Globus pallidus (tissue), 1 donor: ENCODE measurements at regions not wholly inside any gene's neighbourhood (a gene's known extent, or its start where the extent isn't known, plus 50 kb on each side); places are given as distances from the start of the nearest gene placed in this dataset.
"Not testable (repeated sequence)": the region's sequence is repeated elsewhere in the genome, so short reads cannot be mapped to it uniquely, and the experiment has no call there.

Source experiments
- DNase-seq: peaks from one replicate; pipeline ENCODE4 v3.0.0-alpha.2; 2015; ENCODE audit warnings: low spot score

DNA sequence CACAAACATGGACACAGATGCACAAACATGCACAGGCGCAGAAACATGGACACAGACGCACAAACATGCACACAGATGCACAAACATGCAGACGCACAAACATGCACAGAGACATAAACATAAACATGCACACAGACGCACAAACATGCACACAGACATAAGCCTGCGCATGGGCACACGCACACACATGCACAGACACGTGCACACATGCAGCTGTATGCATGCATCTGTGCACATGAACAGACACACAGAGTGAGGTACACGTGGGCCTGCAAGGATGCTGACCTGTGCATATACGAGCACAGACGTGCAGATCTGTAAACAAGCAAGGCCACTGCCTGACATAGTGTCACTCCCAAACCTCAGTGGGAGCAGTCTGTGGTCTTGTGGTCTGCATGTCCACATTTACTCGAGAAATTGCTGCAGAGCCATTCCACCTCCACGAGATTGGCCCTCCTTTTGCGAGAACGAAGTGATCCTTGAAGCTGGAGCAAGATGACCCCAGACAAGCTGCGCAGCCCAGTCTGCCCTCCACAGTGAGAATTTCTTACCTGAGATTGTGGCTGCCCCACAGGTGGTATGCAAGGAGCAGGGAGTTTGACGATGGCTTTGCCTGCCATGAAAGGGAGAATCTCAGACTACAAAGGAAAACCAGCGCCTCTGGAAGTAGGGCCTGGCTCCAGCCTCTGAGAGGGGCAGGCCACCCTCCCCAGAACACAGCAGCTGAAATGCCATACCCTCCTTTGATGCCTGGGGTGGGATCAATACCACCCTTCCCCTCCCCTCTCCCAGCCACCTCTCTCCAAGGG is 299.9 kb downstream of the BRD1 start:
- DNase-seq = no peak

DNA sequence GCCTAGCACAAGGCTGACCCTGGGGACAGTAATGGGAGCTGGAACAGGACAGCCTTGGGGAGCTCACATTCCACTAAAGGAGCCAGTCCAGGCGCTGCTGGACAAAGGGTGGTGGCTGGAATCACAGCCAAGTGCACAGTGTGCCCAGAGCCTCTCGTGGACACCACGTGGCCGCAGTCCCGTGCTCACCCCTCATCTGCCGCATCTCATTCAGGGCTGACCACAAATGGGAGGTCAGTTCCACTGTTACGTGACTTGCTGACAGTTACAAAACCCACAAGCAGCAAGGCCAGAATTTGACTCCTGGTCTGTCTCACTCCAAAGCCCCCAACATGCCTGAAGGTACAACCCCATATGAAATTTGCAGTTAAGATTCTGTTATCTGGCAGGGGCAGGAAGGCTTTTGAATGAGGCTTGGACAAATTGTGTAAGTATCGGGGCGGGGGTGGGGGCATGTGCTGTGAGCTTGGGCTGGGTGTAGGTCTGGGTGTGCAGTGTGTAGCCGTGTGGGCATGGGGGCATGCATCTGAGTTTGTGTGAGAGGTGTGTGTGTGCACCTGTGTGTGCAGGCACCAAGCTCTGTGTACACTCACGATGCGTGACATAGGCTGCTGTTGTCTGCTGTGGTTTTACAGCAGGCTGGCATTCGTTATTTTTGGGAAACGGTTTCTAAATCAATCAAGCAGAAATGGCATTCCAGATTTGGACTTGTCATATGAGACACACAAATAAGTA is 301.7 kb downstream of the BRD1 start:
- DNase-seq = peak; percentile 69

DNA sequence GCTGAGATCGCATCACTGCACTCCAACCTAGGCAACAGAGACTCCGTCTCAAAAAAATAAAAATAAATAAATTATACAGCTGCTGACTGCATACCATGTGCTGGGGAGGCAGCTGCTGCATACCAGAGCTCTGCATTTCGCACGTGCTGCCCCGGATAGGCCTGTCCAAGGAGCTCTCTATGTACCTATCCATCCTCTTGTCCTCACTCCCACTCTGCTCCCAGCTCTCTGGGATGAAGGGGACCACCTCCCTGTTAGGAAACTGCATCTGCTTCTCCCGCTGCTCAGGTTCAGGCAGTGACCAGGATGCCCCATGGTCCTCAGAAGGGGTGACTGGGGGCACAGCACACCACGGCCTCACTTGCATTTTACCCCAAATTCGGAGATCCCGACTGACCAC is 302.3 kb downstream of the BRD1 start:
- no peak for DNase-seq

DNA sequence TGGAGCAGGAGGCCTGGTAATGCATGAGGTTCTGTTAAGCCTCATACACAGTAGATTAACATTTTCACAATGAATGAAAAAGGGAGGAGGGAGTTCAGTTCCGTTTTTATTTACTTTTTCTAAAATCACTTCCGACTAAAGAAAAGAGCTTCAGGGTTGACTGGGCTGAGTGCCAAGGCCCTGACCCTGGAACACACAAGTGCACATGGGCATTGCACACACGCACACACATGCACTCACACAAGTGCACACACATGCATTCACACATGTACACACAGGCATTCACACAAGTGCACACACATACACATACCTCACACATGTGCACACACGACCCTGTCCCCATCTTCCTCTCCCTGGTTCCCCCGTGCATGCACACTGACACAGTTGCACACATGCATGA is 303.3 kb downstream of the BRD1 start:
- DNase-seq = no peak

DNA sequence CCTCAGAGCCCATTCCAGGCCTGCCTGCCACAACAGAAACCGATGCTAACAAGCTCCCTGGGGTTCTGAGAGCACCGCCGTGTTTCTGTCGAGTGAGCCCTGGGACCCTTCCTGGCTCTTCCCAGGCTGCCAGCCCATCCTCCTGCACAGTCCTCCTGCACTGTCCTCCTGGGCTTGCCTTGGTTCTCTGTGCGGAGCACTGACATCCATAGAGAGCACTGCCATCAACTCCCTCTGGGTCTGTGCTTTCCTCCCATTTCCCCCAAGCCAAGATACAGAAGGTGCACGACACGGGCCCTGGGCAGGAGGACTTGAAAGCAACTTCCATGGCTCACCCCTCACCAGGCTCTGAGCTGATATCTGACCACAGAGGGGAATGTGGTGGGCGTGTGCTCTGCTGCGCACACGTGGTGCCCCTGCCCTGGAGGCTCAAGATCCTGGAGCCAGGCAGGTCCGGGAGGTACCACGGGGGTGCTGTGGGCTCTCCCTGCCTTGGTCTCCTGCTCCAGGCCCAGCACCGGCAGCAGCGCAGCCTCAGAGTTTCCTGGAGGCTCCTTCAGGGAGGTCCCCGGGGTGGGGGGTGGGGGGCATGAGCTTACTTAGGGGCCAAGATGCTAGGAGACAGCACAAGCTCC is 304.2 kb downstream of the BRD1 start:
- DNase-seq = no peak

DNA sequence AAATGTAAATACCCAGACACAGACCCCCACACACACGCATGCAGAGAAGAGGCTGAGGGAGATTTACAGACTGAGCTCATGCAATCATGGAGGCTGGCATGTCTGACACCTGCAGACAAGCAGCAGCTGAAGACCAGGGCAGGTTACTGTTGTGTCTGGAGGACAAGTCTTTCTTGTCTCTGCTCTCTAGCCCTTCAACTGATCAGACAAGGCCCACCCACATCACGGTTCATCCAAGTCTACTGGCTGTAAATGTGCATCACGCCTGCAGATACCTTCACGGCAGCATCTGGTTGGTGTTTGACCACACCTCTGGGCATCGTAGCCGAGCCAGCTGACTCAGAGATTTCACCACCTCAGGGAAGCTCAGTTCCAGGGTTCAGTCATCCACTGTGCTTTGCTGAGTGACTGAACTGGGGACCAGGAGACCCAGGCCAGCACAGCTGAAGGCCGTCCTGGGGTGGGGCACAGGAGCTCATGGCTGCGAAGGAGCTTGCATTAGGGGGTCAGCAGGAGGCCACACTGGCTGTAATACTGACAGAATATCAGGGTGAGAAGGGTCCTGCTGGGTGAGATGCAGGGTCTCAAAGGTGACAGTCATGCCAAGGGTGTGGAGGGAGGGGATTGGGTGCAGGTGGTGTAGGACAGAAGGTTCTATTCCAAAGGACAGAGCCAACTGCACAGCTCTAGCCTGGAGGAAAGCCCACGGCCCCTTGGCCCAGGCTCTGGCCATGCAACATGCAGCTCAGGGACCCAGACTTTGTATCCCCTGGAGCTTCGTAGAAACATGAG is 304.9 kb downstream of the BRD1 start:
- DNase-seq = no peak

DNA sequence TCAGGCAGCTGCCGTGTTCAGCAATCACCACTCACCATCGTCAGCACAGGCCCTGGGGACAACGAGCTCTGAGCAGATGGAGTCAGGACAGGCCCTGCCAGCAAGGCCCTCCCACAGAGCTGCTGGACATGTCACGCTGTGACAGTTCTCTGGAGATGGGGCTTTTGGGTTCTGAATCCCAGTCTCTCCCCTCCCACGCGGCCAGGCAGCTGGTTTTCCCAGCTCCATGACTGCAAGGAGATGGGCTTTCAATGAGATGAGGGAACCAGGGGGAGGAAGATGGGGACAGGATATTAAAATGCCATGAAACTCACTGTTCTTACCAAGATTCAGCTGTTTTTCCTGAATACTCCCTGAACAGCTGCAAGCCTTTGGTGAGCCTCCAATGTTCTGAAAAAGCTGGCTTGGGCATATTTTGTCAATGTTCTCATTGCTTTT is 305.9 kb downstream of the BRD1 start:
- DNase-seq = peak; percentile 23

DNA sequence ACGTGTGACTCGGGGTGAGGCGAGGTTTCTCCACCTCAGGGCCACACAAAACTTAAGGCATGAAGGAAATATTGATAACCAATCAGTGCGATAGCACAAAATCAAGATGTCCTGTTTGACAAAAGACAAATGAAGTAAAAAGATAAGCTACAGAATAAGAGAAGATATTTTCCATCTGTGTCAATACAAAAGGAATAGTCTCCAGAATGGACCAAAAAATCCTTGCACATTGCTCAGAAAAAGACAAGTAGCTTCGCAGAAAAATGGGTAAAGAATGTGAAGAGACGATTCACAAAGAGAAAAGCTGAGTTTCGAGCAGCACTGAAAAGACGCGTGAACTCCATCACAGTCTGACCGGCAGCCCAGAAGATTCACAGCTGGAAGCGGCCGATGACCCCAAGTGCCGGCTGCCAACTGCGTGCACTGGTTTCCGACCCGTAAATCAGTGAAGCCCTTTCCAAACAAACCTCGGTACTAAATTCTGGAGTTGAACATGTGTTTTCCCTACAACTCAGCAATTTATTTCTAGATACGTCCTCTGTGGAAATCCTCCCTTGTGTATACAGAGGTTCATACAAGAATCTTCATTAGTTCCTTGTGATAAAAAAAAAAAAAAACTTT is 308.4 kb downstream of the BRD1 start:
- no peak for DNase-seq

DNA sequence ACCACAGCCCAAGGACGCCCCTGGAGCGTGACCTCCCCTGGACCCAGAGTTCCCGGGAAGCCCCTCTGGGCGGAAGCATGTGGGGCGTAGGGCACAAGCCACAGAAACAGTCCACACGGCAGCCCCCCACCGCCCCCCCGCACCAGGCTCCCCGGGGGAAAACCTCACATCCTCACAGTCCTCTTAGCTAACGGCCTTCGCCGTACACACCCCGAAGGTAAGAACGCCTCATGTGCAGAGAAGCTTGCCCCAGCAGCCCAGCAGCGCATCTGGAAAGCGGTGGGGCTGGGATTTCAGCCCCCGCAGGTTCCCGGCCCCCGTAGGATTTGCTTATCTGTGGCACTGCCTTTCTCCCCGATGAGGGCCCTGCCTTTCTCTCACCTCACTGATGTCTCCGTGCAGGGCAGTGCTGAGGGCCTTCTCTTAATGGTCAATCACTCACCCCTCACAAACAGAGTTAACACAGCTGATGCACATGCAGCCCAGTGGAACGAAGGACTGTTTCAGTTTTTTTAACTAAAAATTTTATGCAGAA is 309.2 kb downstream of the BRD1 start:
- DNase-seq = no peak

DNA sequence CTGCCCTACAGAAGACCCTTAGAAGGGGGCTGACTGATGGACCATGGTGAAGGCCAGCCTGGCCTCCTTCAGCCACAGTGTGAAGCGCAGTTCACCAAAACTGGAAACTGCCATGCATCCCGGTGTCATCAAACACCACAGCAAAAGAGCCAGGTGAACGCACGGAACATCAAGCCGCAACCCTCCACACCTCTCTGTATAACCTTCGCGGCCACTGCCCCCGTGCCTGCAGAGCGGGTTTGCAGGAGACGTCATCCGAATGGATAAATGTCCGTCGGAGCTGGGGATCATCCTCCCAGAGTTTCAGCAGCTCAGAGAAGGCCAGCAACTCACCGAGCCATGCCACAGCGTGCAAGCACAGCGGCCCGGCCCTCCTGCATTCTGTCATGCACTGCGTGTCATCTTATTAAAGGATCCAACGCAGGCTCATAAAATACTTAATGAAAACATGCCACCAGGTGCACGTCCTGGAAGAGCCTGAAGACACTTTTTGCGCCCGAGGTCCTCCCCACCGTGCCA is 309.9 kb downstream of the BRD1 start:
- DNase-seq = no peak

DNA sequence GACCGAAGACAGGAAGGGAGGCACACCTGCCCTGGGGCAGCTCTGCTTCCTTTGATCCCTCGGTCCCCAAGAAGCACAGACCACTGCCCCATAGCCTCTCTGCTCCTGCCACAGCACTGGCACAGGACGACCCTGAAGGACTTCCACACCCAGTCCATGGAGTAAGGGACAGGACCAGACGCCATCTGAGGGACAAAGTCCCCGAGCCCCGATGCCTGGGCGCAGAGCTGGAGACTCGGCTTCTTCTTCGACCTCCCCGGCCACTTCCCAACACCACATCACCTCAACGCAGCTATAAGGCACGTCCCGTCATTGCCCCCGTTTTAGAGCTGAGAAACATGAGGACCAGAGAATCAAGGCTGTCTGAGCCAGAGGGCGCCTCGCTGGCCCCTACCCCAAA is 310.5 kb downstream of the BRD1 start:
- no peak for DNase-seq

DNA sequence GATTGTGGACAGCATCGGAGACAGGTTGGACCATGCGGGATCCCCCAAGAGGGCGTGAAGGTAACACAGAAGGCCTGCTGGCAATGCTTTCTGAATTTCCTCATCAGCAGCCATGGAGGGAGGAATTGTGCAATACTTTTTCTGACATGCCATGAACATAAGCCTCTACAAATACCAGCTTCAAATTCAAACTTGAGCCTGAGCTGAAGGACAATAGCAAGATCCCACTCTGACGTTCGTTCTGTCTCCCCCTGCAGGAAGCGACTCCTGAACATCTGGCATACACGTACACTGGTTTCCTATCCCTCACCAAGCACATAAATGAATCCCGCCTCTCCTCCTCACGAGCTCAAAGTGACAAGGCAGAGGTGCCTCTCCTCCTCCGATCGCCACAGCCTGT is 312.2 kb downstream of the BRD1 start:
- no peak for DNase-seq

DNA sequence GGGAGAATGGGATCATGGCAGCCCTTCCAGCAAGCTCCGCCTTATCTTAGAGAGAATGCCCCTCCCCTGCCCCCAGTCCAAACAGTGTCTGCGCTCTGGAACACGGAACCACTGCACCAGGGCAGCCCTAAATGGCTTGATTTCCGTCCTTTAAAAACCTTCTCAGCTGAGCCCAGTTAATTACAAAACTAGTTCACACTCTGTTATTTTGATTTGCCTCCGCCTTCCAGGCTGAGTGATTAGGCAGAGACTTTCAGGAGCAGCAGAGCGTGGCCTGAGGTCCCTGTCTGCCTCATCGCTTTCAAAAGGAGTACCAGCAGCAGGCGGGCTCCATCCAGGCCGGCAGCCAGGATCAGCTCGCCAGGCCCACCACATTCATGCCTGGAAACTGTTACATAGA is 313.0 kb downstream of the BRD1 start:
- DNase-seq = no peak

DNA sequence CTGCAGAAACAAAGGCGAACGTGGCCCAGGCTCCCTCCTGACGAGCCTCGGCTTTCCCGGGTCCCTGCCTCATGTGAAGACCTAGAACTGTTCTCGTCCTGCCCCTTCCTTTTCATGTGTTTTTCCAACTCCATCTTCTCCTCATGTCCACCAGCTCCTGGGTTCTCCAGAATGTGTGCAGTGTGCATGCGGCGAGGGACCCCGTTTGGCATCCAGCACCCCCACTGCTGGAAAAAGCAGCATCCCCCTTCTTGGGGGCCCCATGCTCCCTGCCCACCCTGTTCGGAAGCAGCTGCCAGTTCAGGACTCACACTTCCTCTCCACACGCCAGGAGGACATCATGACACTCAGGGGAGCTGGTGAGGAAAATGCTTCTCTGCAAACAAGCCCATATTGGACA is 313.5 kb downstream of the BRD1 start:
- DNase-seq = no peak

DNA sequence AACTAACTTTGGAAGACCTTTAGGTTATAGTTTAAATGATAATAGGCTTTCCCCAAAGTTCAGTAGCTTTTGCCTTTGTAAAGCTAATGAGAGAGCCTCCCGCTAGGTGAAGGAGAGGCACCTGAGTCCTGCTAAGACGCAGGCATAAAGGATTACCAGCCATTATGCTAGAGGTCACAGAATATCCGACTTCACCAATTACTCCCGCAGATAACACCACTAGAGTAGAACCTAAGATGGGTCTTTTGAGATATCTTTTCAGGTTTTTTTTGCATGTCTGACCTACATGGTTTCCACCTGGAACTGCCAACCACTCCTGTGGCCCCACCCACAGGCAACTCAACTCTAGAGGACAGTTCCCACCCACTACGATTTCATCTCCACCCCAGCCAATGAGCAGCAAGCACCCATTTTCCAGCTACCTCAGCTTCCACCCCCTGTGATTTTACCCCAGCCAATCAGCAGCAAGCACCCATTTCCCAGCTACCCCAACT is 314.3 kb downstream of the BRD1 start:
- no peak for DNase-seq

DNA sequence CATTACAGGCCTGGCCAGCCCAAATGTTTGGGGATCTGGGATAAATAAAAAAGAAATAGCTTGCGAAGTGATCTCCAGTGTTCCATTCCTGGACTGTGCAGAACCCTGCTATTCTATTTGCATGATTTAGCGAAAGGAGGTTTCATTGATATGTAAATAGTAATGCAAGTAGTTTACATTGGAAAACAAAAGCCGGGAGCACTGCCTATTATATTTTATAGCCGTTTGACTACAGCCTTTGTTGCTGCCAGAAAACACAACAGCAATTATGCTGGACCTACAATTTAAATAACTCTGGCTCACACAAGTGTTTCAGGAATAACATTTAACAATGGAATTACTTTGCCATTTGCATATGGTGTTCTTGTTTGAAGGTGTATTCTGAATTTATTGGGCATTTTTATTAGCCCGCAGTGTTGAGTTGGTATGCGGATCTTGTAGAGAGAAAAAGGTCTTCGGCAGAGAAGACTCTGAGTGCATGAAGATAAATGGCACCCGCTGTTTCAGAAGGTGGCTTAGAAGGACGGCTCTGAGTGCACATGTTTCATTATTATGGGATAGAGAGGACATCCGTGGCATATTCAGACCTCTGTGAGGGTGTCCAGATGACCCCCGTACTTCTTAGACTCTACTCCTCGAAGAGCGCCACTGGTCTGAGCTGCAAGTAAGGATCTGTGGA is 315.0 kb downstream of the BRD1 start:
- no peak for DNase-seq

DNA sequence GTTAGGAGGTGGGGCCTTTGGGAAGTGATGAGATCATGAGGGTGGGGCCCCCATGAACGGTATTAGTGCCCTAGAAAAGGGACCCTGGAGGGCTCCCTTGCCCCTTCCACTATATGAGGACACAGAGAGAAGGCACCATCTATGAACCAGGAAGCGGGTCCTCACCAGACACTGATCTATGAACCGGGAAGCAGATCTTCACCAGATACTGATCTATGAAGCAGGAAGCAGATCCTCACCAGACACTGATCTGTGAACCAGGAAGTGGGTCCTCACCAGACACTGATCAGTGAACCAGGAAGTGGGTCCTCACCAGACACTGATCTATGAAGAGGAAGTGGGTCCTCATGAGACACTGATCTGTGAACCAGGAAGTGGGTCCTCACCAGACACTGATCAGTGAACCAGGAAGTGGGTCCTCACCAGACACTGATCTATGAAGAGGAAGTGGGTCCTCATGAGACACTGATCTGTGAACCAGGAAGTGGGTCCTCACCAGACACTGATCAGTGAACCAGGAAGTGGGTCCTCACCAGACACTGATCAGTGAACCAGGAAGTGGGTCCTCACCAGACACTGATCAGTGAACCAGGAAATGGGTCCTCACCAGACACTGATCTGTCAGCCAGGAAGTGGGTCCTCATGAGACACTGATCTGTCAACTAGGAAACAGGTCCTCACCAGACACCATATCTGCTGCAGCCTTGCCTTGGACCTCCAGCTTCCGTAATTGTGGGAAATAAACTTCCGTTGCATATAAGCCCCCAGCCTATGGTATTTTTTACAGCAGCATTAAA is 316.1 kb downstream of the BRD1 start:
- not testable (repeated sequence) for DNase-seq

DNA sequence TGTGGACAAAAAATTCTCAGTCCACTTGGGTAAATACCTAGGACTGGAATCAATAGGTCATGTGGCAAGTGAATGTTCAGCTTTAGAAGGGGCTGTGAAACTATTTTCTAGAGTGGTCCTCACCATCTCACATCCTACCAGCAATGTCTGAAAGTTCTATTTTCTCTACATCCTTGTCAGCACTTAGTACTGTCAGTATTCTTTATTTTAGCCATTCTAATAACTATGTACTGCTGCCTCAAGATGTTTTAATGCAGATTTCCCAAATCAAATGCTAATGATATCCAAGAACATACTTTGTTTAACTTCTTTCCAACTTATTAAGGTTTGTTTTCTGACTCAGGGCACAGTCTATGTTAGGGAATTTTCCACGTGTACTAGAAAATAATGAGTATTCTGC is 317.0 kb downstream of the BRD1 start:
- no peak for DNase-seq

DNA sequence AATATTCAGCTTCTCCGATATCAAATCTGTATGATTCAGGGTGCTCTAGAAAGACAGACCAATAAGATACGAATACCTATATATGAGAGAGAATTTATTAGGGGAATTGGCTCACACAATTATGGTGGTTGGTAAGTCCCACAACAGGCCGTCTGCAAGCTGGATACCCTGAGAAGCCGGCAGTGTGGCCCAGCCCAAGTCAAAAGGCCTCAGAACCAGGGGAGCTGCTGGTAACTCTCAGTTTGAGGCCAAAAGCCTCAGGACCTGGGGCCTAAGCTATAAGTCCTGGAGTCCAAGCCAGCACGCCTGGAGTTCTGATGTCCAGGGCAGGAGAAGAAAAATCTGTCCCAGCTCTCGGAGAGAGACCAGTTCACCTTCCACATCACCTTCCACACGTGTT is 318.7 kb downstream of the BRD1 start:
- DNase-seq = no peak

DNA sequence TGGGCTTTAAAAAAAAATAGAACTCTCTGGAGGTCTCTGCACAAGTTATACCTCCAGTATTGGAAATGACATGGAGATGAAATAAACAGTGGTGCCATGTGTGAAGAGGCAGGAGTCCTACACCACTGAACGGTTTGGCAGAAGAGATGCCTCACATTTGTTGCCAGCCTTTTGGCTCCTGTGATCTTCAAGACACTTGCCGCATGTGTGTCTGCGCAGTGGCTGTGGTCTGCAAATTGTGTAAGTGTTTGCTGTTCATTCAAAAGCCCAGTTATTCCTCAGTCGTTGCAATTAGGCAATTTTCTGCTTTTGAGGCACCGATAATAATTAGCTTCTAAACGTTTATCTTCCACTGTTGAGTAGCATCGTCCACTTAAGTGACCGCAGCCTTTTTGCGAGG is 319.1 kb downstream of the BRD1 start:
- DNase-seq = no peak
